OCI-LY7 (cell line): ENCODE measurements at regions not wholly inside any gene's neighbourhood (a gene's known extent, or its start where the extent isn't known, plus 50 kb on each side); places are given as distances from the start of the nearest gene placed in this dataset.

Experiments
- EZH2phosphoT487 ChIP-seq: fragments of 200-600 bp; sonication (generic); IDR thresholded peaks from 2 replicates; pipeline ENCODE4 v1.6.1; 2018; ENCODE audit warnings: low read depth, borderline replicate concordance, mild to moderate bottlenecking, mixed run types, antibody characterized with exemption, low read length, moderate library complexity, mixed read lengths
- TF ChIP-seq, protein P1 (sequence below): fragments of 200-600 bp; sonication (generic); conservative IDR thresholded peaks from 2 replicates; pipeline ENCODE4 v1.5.1; 2014; ENCODE audit warnings: mild to moderate bottlenecking, antibody characterized with exemption, low read length, moderate library complexity, mixed read lengths

DNA sequence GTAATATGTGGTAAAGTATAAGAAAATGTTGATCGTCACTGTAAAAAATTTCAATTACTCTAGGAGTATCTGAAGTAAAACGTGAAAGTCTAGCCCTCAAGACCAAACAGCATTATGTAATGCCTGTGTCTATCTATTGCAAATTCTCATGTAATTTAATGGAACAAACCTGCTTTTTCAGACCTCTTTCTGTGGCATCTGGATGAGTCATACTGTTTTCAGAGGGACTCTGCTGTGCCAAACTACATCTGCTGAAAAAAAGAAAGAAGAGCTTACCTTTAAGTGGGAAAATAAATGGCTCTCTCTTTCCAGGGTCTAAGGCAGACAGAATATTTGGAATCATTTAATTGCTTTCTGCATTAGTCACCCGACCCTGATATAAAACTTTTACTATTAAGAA is 89.8 kb upstream of the ARMCX2 start:
- TF ChIP-seq, protein P1, sequence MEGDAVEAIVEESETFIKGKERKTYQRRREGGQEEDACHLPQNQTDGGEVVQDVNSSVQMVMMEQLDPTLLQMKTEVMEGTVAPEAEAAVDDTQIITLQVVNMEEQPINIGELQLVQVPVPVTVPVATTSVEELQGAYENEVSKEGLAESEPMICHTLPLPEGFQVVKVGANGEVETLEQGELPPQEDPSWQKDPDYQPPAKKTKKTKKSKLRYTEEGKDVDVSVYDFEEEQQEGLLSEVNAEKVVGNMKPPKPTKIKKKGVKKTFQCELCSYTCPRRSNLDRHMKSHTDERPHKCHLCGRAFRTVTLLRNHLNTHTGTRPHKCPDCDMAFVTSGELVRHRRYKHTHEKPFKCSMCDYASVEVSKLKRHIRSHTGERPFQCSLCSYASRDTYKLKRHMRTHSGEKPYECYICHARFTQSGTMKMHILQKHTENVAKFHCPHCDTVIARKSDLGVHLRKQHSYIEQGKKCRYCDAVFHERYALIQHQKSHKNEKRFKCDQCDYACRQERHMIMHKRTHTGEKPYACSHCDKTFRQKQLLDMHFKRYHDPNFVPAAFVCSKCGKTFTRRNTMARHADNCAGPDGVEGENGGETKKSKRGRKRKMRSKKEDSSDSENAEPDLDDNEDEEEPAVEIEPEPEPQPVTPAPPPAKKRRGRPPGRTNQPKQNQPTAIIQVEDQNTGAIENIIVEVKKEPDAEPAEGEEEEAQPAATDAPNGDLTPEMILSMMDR: no peak
- TF ChIP-seq EZH2phosphoT487: no peak
